ENCODE measurements at regions not wholly inside any gene's neighbourhood (a gene's known extent, or its start where the extent isn't known, plus 50 kb on each side); places are given as distances from the start of the nearest gene placed in this dataset.
"Not testable (repeated sequence)": the region's sequence is repeated elsewhere in the genome, so short reads cannot be mapped to it uniquely, and the experiment has no call there.

- DNase-seq (ENCODE audit: low read depth, low spot score), result no peak
These were observed 78.6 kb upstream of the RTL6 start for GRCh38 chr22:44576311-44577260.

- DNase-seq (ENCODE audit: low read depth, low spot score), result no peak
These were observed 77.6 kb upstream of the RTL6 start for GRCh38 chr22:44575381-44576268.

- DNase-seq (ENCODE audit: low read depth, low spot score), result no peak
These were observed 76.8 kb upstream of the RTL6 start for GRCh38 chr22:44574640-44575380.

- DNase-seq (ENCODE audit: low read depth, low spot score), result no peak
These were observed 76.1 kb upstream of the RTL6 start for GRCh38 chr22:44574057-44574639.

GRCh38 chr22:44573451-44573850, 75.4 kb upstream of the RTL6 start:
- DNase-seq (ENCODE audit: low read depth, low spot score), result no peak

GRCh38 chr22:44572414-44573207, 74.6 kb upstream of the RTL6 start:
- no peak for DNase-seq (ENCODE audit: low read depth, low spot score)

- no peak for DNase-seq (ENCODE audit: low read depth, low spot score)
These were observed 73.8 kb upstream of the RTL6 start for GRCh38 chr22:44571566-44572413.

GRCh38 chr22:44570476-44571445, 72.7 kb upstream of the RTL6 start:
- DNase-seq (ENCODE audit: low read depth, low spot score), result no peak

- no peak for DNase-seq (ENCODE audit: low read depth, low spot score)
These were observed 71.5 kb upstream of the RTL6 start for GRCh38 chr22:44569561-44569991.

GRCh38 chr22:44567846-44568493, 69.9 kb upstream of the RTL6 start:
- no peak for DNase-seq (ENCODE audit: low read depth, low spot score)

- DNase-seq (ENCODE audit: low read depth, low spot score), result not testable (repeated sequence)
These were observed 69.4 kb upstream of the RTL6 start for GRCh38 chr22:44567378-44567841.

- DNase-seq (ENCODE audit: low read depth, low spot score), result no peak
These were observed 68.9 kb upstream of the RTL6 start for GRCh38 chr22:44566911-44567310.

GRCh38 chr22:44562651-44563050, 64.6 kb upstream of the RTL6 start:
- not testable (repeated sequence) for DNase-seq (ENCODE audit: low read depth, low spot score)

GRCh38 chr22:44561139-44561840, 63.3 kb upstream of the RTL6 start:
- DNase-seq (ENCODE audit: low read depth, low spot score), result no peak

GRCh38 chr22:44558671-44559070, 60.6 kb upstream of the RTL6 start:
- DNase-seq (ENCODE audit: low read depth, low spot score), result not testable (repeated sequence)

GRCh38 chr22:44557872-44558271, 59.8 kb upstream of the RTL6 start:
- not testable (repeated sequence) for DNase-seq (ENCODE audit: low read depth, low spot score)
